PC-3 (cell line): ENCODE measurements at regions not wholly inside any gene's neighbourhood (a gene's known extent, or its start where the extent isn't known, plus 50 kb on each side); places are given as distances from the start of the nearest gene placed in this dataset.

Experiments used
- ATAC-seq: fragments of 200-7000 bp; cut with Tn5 transposase; 2 replicates; pipeline ENCODE4 v1.9.1; 2020; ENCODE audit warnings: mild to moderate bottlenecking, moderate library complexity
- BruUV-seq: library from RNA; stranded (reverse); fragments of 400-500 nt; replicated peaks from 2 replicates; lab custom pipeline; 2021; lab: Mats Ljungman, UMichigan
- CTCF ChIA-PET: fragments of 300-600 bp; sonication (Branson Sonifier 250); formaldehyde crosslinking; loops from one replicate; lab custom pipeline; 2022; ENCODE audit warnings: antibody characterized with exemption; lab: Charles Lee
- POLR2A ChIA-PET: fragments of 300-600 bp; sonication (Branson Sonifier 250); formaldehyde crosslinking; loops from one replicate; lab custom pipeline; 2022; ENCODE audit warnings: antibody characterized with exemption; ENCODE audit not compliant: unreplicated experiment; lab: Charles Lee
- DNase-seq: peaks from one replicate; pipeline ENCODE4 v3.0.0-alpha.2; 2015
- H2AFZ ChIP-seq: fragments of 300-600 bp; sonication (generic); 2 replicates; pipeline ENCODE4 v1.6.0; 2016; ENCODE audit warnings: antibody characterized with exemption, low read length
- H3F3A ChIP-seq: fragments of 300-600 bp; sonication (generic); one replicate; pipeline ENCODE4 v1.6.0; 2017; ENCODE audit warnings: antibody characterized with exemption, low read length, control low read depth, mild to moderate bottlenecking; ENCODE audit not compliant: unreplicated experiment
- H3K27ac ChIP-seq: fragments of 300-600 bp; sonication (generic); 2 replicates; pipeline ENCODE4 v1.5.1; 2016; ENCODE audit warnings: mild to moderate bottlenecking, low read length
- H3K27me3 ChIP-seq: fragments of 300-600 bp; sonication (generic); 2 replicates; pipeline ENCODE4 v1.6.1; 2016; ENCODE audit warnings: low read length, mixed read lengths
- H3K36me3 ChIP-seq: fragments of 300-600 bp; sonication (generic); 2 replicates; pipeline ENCODE4 v1.6.1; 2016; ENCODE audit warnings: low read depth, mixed run types, low read length, mixed read lengths
- H3K4me1 ChIP-seq: fragments of 300-600 bp; sonication (generic); 2 replicates; pipeline ENCODE4 v1.5.1; 2016; ENCODE audit warnings: low read length; ENCODE audit not compliant: insufficient read depth
- H3K4me2 ChIP-seq: fragments of 300-600 bp; sonication (generic); 2 replicates; pipeline ENCODE4 v1.6.0; 2016; ENCODE audit warnings: low read length
- H3K4me3 ChIP-seq: fragments of 300-600 bp; sonication (generic); 2 replicates; pipeline ENCODE4 v1.5.1; 2016; ENCODE audit warnings: mild to moderate bottlenecking, low read length, mixed read lengths
- H3K79me2 ChIP-seq: fragments of 300-600 bp; sonication (generic); 2 replicates; pipeline ENCODE4 v1.6.1; 2017; ENCODE audit warnings: low read length, mixed read lengths
- H3K9ac ChIP-seq: fragments of 300-600 bp; sonication (generic); 2 replicates; pipeline ENCODE4 v1.6.0; 2016; ENCODE audit warnings: mild to moderate bottlenecking, low read length
- H3K9me2 ChIP-seq: fragments of 300-600 bp; sonication (generic); replicated peaks from 2 replicates; pipeline ENCODE4 v1.6.1; 2016; ENCODE audit warnings: mixed run types, low read length, mixed read lengths
- H3K9me3 ChIP-seq: fragments of 300-600 bp; sonication (generic); 2 replicates; pipeline ENCODE4 v1.6.1; 2016; ENCODE audit warnings: low read length, mixed read lengths
- H4K20me1 ChIP-seq: fragments of 300-600 bp; sonication (generic); 2 replicates; pipeline ENCODE4 v1.6.1; 2016; ENCODE audit warnings: low read length, mixed read lengths
- EZH2 ChIP-seq: fragments of 300-600 bp; sonication (generic); IDR thresholded peaks from one replicate; pipeline ENCODE4 v1.6.1; 2017; ENCODE audit warnings: antibody characterized with exemption, mild to moderate bottlenecking, low read length; ENCODE audit not compliant: unreplicated experiment
- EZH2phosphoT487 ChIP-seq: fragments of 300-600 bp; sonication (generic); IDR thresholded peaks from 2 replicates; pipeline ENCODE4 v1.6.1; 2018; ENCODE audit warnings: mild to moderate bottlenecking, antibody characterized with exemption, low read length, borderline replicate concordance
- intact Hi-C: fragments of 100-400 bp; cut with micrococcal nuclease; formaldehyde crosslinking; loops from 2 replicates; pipeline ENCODE4 v1.9.0; 2023
- TF ChIP-seq, protein P1 (sequence below): fragments of 300-600 bp; sonication (generic); conservative IDR thresholded peaks from 2 replicates; pipeline ENCODE4 v1.5.1; 2017; ENCODE audit warnings: antibody characterized with exemption, low read depth, mild to moderate bottlenecking, low read length

GRCh38 chr3:78186404-78186803 lies 1146.5 kb downstream of the ROBO2 start:
- H3K9ac ChIP-seq: no peak overlapping the region
- no peak overlapping the region for H3K27ac ChIP-seq
- ChIA-PET CTCF (no interaction called here), POLR2A (no interaction called here)
- intact Hi-C loops: no loop called here
- H3K27me3 ChIP-seq: no peaks in the 10 kb centered on the region
- no peaks in the 10 kb centered on the region for H3K9me2 ChIP-seq
- H3K4me1 ChIP-seq: no peaks in the 10 kb centered on the region
- H3K36me3 ChIP-seq: no peaks in the 10 kb centered on the region
- peaks cover 5% of the 10 kb centered on the region; the same call in 1 of the 2 replicates for H3K9me3 ChIP-seq
- TF ChIP-seq, protein P1, sequence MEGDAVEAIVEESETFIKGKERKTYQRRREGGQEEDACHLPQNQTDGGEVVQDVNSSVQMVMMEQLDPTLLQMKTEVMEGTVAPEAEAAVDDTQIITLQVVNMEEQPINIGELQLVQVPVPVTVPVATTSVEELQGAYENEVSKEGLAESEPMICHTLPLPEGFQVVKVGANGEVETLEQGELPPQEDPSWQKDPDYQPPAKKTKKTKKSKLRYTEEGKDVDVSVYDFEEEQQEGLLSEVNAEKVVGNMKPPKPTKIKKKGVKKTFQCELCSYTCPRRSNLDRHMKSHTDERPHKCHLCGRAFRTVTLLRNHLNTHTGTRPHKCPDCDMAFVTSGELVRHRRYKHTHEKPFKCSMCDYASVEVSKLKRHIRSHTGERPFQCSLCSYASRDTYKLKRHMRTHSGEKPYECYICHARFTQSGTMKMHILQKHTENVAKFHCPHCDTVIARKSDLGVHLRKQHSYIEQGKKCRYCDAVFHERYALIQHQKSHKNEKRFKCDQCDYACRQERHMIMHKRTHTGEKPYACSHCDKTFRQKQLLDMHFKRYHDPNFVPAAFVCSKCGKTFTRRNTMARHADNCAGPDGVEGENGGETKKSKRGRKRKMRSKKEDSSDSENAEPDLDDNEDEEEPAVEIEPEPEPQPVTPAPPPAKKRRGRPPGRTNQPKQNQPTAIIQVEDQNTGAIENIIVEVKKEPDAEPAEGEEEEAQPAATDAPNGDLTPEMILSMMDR: no peak
- TF ChIP-seq EZH2: no peak
- TF ChIP-seq EZH2phosphoT487: no peak
- ATAC-seq (no peak), DNase-seq (no peak)
- H3K4me2 ChIP-seq: no peak overlapping the region
- BruUV-seq: no TSS peak
- no peaks in the 10 kb centered on the region for H3K79me2 ChIP-seq
- no peaks in the 10 kb centered on the region for H3F3A ChIP-seq
- no peak overlapping the region for H2AFZ ChIP-seq
- no peaks in the 10 kb centered on the region for H4K20me1 ChIP-seq
- H3K4me3 ChIP-seq: no peak overlapping the region

GRCh38 chr3:78201091-78201490 lies 1161.2 kb downstream of the ROBO2 start:
- POLR2A ChIA-PET: interaction anchor here (0.6 kb wide), 1 partner anchor 27 kb away, joined by 3 read pairs; no protein-coding TSS in a partner anchor
- Histone ChIP-seq H3K36me3 (no peaks in the 10 kb centered on the region), H3K27ac (no peak overlapping the region), H3F3A (no peaks in the 10 kb centered on the region), H3K9me2 (no peaks in the 10 kb centered on the region), H3K4me2 (no peak overlapping the region), H3K27me3 (no peaks in the 10 kb centered on the region), H3K4me1 (peaks cover 4% of the 10 kb centered on the region; the same call in 1 of the 2 replicates), H3K4me3 (no peak overlapping the region), H3K9ac (no peak overlapping the region), H3K9me3 (no peaks in the 10 kb centered on the region), H2AFZ (no peak overlapping the region), H4K20me1 (no peaks in the 10 kb centered on the region), H3K79me2 (no peaks in the 10 kb centered on the region)
- peak; percentile 33; the same call in 1 of the 2 replicates for ATAC-seq
- intact Hi-C loops: loop anchor here (10.0 kb wide), 1 partner anchor 876 kb away; no protein-coding TSS in a partner anchor
- TF ChIP-seq, protein P1: no peak
- TF ChIP-seq EZH2phosphoT487 (no peak), EZH2 (no peak)
- no TSS peak for BruUV-seq
- DNase-seq: peak; percentile 30
- CTCF ChIA-PET: no interaction called here

- BruUV-seq: no TSS peak
- POLR2A ChIA-PET: interaction anchor here (0.6 kb wide), 1 partner anchor 837 kb away, joined by 6 read pairs; no protein-coding TSS in a partner anchor
- 0 out of 2 replicates have a peak overlapping the region, but pooled peaks have one; percentile 7 for H3K9ac ChIP-seq
- ATAC-seq: peak; percentile 81
- H3K4me3 ChIP-seq: peak overlapping the region; percentile 51
- H3K27ac ChIP-seq: 0 out of 2 replicates have a peak overlapping the region, but pooled peaks have one; percentile 6
- H3K36me3 ChIP-seq: no peaks in the 10 kb centered on the region
- no peaks in the 10 kb centered on the region for H3K9me2 ChIP-seq
- no peaks in the 10 kb centered on the region for H4K20me1 ChIP-seq
- H3K4me1 ChIP-seq: peaks cover 4% of the 10 kb centered on the region; the same call in 1 of the 2 replicates
- H3K9me3 ChIP-seq: no peaks in the 10 kb centered on the region
- TF ChIP-seq EZH2phosphoT487: no peak
- TF ChIP-seq, protein P1: peak; percentile 77
- CTCF ChIA-PET: interaction anchor here (1.0 to 1.5 kb wide), 4 partner anchors 441 to 1166 kb away, joined by 3 to 8 read pairs (median 4); no protein-coding TSS in a partner anchor
- peak overlapping the region; percentile 57 for H3K4me2 ChIP-seq
- no peaks in the 10 kb centered on the region for H3K27me3 ChIP-seq
- DNase-seq: peak; percentile 82
- H3K79me2 ChIP-seq: no peaks in the 10 kb centered on the region
- intact Hi-C loops: loop anchor here (1.0 to 10.0 kb wide), 5 partner anchors 62 to 1166 kb away; no protein-coding TSS in a partner anchor
- no peaks in the 10 kb centered on the region for H3F3A ChIP-seq
- peak overlapping the region; percentile 66 for H2AFZ ChIP-seq
Observed at GRCh38 chr3:78204977-78205376, 1165.1 kb downstream of the ROBO2 start.
